AG09309 (cell line): ENCODE measurements at regions not wholly inside any gene's neighbourhood (a gene's known extent, or its start where the extent isn't known, plus 50 kb on each side); places are given as distances from the start of the nearest gene placed in this dataset.

Experiments
- DNase-seq: peaks from one replicate; pipeline ENCODE4 v3.0.0-alpha.2; 2010; ENCODE audit warnings: low read depth
- H3K4me3 ChIP-seq: 2 replicates; pipeline ENCODE4 v1.5.1; 2011; ENCODE audit warnings: mild to moderate bottlenecking, low read depth, low read length, moderate library complexity; ENCODE audit not compliant: control insufficient read depth
- TF ChIP-seq, protein P1 (sequence below): IDR thresholded peaks from 2 replicates; pipeline ENCODE4 v1.5.1; 2011; ENCODE audit warnings: mild to moderate bottlenecking, low read depth, low read length, inconsistent platforms; ENCODE audit not compliant: insufficient read depth, control insufficient read depth; ENCODE audit errors: missing control alignments

DNA sequence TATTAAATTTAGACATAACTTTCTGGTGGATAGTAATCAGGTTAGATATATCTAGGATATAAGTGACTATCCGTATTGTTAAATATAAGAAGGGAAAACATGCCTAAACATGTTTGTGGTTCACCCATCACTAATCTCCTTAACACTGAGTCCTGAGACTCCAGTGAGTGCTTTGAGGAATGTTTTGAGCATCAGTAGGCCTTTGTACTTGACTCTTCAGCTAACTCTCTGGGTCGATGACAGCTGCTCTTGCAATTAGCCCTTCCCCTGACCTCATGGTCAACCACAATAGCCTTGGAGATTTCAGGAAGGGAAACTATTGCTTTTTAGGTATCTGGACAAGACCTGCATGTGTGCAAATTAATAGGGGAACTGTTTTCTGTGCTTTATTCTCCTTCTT is 716.8 kb downstream of the EPHA4 start:
- no peak overlapping the region for H3K4me3 ChIP-seq
- TF ChIP-seq, protein P1, sequence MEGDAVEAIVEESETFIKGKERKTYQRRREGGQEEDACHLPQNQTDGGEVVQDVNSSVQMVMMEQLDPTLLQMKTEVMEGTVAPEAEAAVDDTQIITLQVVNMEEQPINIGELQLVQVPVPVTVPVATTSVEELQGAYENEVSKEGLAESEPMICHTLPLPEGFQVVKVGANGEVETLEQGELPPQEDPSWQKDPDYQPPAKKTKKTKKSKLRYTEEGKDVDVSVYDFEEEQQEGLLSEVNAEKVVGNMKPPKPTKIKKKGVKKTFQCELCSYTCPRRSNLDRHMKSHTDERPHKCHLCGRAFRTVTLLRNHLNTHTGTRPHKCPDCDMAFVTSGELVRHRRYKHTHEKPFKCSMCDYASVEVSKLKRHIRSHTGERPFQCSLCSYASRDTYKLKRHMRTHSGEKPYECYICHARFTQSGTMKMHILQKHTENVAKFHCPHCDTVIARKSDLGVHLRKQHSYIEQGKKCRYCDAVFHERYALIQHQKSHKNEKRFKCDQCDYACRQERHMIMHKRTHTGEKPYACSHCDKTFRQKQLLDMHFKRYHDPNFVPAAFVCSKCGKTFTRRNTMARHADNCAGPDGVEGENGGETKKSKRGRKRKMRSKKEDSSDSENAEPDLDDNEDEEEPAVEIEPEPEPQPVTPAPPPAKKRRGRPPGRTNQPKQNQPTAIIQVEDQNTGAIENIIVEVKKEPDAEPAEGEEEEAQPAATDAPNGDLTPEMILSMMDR, result no peak
- no peak for DNase-seq

DNA sequence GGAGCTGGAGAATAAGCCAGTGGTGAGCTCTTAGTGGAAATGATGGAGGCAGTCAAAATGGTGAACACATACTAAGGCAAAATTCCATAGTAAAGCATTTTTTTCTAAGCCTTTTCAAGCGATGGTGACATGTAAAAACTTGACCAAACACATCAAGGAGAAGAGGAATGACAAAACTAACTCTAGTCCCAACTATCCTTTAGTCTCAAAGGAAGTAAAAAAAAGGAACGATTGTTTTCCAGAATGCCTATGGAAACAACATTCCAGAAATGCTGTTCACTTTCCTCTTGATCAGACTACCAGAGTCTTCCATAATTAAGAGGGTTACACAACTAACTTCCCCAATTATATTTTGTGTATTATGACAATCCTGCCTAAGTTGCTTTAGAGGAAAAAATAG is 715.6 kb downstream of the EPHA4 start:
- no peak overlapping the region for H3K4me3 ChIP-seq
- TF ChIP-seq, protein P1, result no peak
- DNase-seq, result no peak

DNA sequence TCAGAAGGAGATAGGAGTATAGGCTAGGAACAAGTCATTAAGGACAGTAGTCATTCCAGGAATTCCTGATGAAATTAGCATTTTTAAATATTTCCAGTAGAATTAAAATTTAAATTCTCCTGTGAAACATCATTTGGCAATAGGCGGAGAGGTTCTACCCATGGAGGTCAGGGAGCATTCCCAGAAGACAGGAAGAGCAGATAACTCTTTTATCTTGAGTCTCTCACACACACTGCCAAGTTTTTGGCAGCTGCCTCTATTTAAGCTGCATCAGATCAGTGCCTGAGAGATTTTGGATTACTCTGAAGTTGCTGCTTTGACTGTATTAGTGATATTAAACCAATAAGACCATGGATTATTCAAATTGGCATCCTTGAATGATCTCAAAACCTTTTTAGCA is 714.7 kb downstream of the EPHA4 start:
- no peak overlapping the region for H3K4me3 ChIP-seq
- TF ChIP-seq, protein P1, result no peak
- DNase-seq, result no peak

DNA sequence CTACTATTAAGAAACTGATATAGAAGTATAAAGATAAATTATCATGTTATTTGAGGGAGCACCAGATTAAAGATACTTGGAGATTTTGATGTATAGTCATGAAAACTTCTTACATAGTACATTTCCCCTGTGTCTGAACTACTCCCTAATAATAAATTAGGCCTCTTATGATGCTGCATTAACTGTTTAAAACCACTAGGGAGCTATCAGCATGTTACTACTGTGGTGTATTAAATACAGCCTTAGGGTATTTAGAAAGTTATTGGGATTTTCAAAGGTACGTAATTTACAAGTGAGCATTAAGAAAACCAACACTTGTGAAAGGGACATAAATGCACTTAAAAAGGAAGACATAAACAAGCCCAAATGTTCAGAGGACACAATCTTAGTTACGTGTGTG is 714.0 kb downstream of the EPHA4 start:
- DNase-seq, result no peak
- TF ChIP-seq, protein P1, result no peak
- no peak overlapping the region for H3K4me3 ChIP-seq

DNA sequence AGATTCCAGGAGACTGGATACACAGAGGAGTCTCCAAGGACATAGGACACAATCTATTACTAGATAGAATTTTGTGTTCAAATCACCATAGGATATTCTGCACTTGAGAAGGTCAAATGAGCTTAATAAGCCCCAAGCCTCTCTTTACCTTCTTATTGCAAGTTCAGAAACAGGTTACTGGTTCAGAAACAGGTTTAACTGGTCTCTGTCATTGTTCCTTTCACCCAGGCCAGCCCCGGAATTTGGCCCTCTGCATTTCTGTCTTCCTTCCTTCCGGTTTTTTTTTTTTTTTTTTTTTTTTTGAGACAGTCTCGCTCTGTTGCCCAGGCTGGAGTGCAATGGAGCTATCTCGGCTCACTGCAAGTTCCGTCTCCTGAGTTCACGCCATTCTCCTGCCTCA is 700.2 kb downstream of the EPHA4 start:
- H3K4me3 ChIP-seq, result no peak overlapping the region
- TF ChIP-seq, protein P1, result no peak
- DNase-seq, result no peak

DNA sequence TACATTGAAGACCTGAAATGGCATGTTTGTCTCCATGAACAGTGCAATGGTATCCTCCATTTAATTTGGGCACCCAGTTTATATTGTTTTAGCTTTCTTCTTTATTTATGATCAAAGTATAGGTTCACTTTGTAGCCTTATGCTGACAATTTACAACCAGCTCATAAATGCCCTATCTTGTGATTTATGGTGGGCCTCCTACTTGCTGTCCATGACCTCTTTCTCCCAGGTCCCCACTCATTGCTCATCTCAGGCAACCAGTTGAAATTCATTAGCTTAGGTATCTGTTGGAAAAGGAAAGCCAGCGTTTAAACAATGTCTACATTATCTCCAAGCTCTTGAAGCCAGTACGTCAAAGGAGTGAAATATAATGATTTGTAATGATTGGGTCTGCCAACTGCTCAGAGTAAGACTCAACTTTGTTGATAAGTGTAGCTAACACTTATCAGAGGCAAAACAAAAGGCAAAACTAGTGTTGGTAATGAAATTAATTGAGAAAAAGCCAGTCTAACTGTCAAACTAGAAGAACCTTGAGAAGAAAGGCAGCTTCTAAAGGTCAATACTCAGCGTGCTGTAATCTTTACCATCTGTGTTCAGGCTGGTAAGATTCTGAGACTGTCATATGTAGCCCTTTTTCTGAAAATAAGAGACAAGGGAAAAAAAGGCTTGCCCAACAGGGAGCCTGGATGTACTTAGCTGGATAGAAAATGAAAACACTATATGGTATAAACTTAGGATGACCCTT is 695.9 kb downstream of the EPHA4 start:
- DNase-seq, result no peak
- H3K4me3 ChIP-seq, result no peak overlapping the region
- TF ChIP-seq, protein P1, result no peak
